ENCODE measurements at regions not wholly inside any gene's neighbourhood (a gene's known extent, or its start where the extent isn't known, plus 50 kb on each side); places are given as distances from the start of the nearest gene placed in this dataset.

DNA sequence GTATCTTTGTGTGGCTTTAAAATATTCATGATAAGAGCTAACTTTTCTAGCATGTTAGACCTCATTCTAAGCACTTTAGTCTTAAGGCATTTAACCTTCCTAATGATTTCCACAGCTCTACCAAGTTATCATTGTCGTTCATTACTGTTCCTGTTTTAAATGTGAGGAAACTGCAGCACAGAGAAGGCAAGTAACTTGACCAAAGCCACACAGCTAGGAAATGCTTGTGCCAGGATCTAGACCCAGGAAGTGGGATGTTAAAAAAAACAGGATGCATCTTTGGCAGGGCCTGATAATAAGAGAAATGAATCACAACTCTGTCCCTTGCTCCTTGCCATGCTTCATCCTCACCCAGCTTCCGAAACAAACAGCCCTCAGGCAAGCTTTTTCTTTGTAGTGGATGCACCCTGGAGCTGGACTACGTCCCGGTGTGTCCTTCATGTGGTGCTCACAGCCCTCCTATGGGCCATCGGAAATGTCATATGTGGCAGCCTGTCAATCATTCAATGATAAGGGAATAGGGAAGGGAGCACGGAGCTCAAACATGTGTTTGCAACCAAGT lies 196.9 kb upstream of the RREB1 start:
- TF ChIP-seq, protein P1, sequence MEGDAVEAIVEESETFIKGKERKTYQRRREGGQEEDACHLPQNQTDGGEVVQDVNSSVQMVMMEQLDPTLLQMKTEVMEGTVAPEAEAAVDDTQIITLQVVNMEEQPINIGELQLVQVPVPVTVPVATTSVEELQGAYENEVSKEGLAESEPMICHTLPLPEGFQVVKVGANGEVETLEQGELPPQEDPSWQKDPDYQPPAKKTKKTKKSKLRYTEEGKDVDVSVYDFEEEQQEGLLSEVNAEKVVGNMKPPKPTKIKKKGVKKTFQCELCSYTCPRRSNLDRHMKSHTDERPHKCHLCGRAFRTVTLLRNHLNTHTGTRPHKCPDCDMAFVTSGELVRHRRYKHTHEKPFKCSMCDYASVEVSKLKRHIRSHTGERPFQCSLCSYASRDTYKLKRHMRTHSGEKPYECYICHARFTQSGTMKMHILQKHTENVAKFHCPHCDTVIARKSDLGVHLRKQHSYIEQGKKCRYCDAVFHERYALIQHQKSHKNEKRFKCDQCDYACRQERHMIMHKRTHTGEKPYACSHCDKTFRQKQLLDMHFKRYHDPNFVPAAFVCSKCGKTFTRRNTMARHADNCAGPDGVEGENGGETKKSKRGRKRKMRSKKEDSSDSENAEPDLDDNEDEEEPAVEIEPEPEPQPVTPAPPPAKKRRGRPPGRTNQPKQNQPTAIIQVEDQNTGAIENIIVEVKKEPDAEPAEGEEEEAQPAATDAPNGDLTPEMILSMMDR (IDR thresholded peaks at IDR 0.05): no peak
- no peak for TF ChIP-seq POLR2AphosphoS5 (IDR thresholded peaks at IDR 0.05)
